AG04450 (cell line): ENCODE measurements at regions not wholly inside any gene's neighbourhood (a gene's known extent, or its start where the extent isn't known, plus 50 kb on each side); places are given as distances from the start of the nearest gene placed in this dataset.
A peak's percentile ranks its signal among the peaks of the same experiment; 100 is the strongest.

Source experiments
- CTCF ChIA-PET: fragments of 300-600, 350-600 bp; formaldehyde crosslinking; extraction: SDS; loops from one replicate; lab custom pipeline; 2022; ENCODE audit warnings: antibody characterized with exemption, inconsistent platforms; lab: Charles Lee
- POLR2A ChIA-PET: fragments of 350-600 bp; formaldehyde crosslinking; extraction: SDS; loops from one replicate; lab custom pipeline; 2021; ENCODE audit warnings: antibody characterized with exemption, inconsistent platforms; lab: Yijun Ruan, JAX
- DNase-seq: peaks from one replicate; pipeline ENCODE4 v3.0.0-alpha.2; 2011; ENCODE audit warnings: low read depth, low spot score
- H3K27ac ChIP-seq: one replicate; pipeline ENCODE4 v1.5.1; 2012; ENCODE audit warnings: low read depth, low read length, control low read depth
- H3K27me3 ChIP-seq: one replicate; pipeline ENCODE4 v1.6.0; 2012; ENCODE audit warnings: low read length; ENCODE audit not compliant: control insufficient read depth, insufficient read depth
- H3K4me3 ChIP-seq: 2 replicates; pipeline ENCODE4 v1.5.1; 2011; ENCODE audit warnings: mild to moderate bottlenecking, low read depth, low read length, control low read depth
- H3K9me3 ChIP-seq: 2 replicates; pipeline ENCODE4 v1.5.1; 2012; ENCODE audit warnings: low read length; ENCODE audit not compliant: control insufficient read depth, insufficient read depth
- TF ChIP-seq, protein P1 (sequence below): IDR thresholded peaks from 2 replicates; pipeline ENCODE4 v1.5.1; 2011; ENCODE audit warnings: low read depth, low read length, control low read depth, inconsistent platforms

DNA sequence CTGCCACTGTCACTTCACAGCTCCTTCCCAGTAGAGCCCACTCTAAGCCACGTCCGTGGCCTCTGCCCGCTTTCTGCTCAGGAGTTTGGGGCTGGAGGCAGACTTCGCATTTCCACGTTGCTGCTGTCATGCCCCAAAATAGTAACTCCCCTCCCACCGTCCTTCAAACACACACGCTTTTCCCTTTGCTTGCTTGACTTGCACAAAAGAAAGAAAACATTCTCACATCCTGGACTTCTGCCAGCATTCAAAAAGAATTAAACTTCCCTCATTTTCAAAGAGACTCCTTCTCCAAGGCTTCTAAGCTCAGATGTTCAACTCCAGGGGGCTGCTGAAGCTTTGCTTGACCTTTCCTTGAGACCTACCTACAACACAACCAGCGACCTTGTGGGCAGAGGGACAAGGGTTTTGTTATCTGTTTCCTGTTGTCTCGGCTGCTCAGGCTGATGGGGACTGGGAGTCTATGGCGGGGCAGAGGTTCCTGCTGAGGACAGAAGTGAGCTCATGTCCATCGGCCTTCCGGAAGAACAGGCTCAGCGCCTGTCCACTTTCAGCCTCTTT is 263.8 kb upstream of the FOXQ1 start:
- no peaks in the 10 kb centered on the region for H3K9me3 ChIP-seq
- POLR2A ChIA-PET, result no interaction called here
- H3K27me3 ChIP-seq, result peaks cover 10% of the 10 kb centered on the region
- peak overlapping the region; percentile 4 for H3K27ac ChIP-seq
- DNase-seq, result no peak
- H3K4me3 ChIP-seq, result no peak overlapping the region
- TF ChIP-seq, protein P1, sequence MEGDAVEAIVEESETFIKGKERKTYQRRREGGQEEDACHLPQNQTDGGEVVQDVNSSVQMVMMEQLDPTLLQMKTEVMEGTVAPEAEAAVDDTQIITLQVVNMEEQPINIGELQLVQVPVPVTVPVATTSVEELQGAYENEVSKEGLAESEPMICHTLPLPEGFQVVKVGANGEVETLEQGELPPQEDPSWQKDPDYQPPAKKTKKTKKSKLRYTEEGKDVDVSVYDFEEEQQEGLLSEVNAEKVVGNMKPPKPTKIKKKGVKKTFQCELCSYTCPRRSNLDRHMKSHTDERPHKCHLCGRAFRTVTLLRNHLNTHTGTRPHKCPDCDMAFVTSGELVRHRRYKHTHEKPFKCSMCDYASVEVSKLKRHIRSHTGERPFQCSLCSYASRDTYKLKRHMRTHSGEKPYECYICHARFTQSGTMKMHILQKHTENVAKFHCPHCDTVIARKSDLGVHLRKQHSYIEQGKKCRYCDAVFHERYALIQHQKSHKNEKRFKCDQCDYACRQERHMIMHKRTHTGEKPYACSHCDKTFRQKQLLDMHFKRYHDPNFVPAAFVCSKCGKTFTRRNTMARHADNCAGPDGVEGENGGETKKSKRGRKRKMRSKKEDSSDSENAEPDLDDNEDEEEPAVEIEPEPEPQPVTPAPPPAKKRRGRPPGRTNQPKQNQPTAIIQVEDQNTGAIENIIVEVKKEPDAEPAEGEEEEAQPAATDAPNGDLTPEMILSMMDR, result no peak
- CTCF ChIA-PET, result interaction anchor here (0.7 kb wide), 1 partner anchor 261 kb away, joined by 3 read pairs; no protein-coding TSS in a partner anchor

DNA sequence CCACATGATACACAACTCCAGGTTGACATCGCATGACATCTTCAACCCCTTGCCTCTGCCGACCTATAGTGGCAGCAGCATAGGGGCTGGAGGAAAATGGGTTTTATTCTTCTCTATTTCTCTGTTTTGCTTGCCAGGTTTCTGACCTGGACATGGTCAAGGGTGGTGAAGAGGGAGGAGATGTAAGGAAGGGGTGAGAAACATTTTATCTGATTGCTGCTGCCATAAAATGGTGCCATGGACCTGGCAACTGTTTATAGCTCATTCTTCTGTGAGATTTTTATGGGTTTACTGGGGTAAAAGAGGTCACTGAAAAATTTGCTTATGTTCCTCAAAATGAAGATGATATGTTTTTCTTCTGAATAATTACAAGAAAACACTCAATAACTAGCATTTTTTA is 266.7 kb upstream of the FOXQ1 start:
- Histone ChIP-seq H3K9me3 (no peaks in the 10 kb centered on the region; the same call in 1 of the 2 replicates), H3K4me3 (no peak overlapping the region), H3K27ac (no peak overlapping the region), H3K27me3 (peaks cover 23% of the 10 kb centered on the region)
- DNase-seq, result no peak
- TF ChIP-seq, protein P1, result no peak
- ChIA-PET CTCF (no interaction called here), POLR2A (no interaction called here)

DNA sequence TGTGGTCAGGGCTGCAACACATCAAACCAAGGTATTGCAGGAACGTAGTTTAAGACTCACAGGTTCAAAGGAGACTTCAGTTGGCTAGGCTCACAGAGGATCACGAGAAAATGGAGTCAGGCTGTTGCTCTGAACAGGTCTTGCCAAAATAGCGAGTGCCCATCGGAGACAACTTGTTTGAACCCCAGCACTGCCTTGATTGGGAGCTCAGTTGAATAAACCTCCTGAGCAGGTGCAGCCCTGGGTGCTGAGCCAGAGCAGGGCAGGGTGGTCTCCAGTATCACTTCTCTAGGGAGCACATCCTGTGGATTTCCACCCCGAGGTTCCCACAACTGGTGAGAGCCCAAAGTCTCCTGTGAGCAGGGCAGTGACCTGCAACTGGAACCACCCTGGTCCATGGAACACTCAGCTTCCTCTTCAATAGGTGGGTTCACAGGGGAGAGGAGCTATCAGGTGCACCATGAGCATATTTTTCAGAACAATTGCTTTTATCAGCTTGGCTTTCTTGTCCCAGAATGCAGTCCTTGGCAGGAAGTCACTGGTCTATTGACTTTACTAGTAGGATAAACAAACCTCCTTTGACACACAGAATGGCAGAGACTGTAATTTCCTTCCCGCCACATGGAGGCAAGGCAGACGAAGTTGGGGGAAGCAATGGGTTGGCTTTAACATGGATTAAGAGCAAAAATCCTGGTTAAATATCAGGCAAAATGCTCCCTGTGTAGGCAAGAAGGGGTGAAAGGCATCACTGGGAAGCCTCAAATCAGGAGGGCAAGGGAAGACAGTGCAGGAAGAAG is 267.7 kb upstream of the FOXQ1 start:
- ChIA-PET POLR2A (no interaction called here), CTCF (no interaction called here)
- H3K9me3 ChIP-seq, result no peaks in the 10 kb centered on the region; the same call in 1 of the 2 replicates
- TF ChIP-seq, protein P1, result no peak
- no peak for DNase-seq
- H3K27me3 ChIP-seq, result peaks cover 26% of the 10 kb centered on the region
- no peak overlapping the region for H3K27ac ChIP-seq
- no peak overlapping the region for H3K4me3 ChIP-seq

DNA sequence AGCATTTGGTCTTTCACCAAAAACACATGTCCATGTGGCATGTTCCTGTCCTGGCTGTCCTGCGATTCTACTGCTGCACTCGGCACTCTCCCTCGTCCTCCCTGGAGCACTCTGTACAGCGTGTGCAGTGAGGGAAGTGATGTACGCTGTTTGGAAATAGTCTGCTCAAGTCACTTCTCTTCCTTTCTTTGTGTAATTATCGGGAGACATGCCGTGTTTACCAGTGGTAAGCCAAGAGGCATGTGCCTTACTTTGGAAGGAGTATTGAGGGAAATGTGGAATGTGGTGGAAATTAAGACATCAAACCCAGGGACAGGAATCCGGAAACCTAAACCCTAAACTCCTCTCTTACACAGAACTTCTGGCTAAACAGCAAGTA is 268.5 kb upstream of the FOXQ1 start:
- H3K27ac ChIP-seq, result no peak overlapping the region
- TF ChIP-seq, protein P1, result no peak
- H3K27me3 ChIP-seq, result peaks cover 26% of the 10 kb centered on the region
- H3K4me3 ChIP-seq, result no peak overlapping the region
- CTCF ChIA-PET, result no interaction called here
- no peak for DNase-seq
- POLR2A ChIA-PET, result no interaction called here
- H3K9me3 ChIP-seq, result no peaks in the 10 kb centered on the region; the same call in 1 of the 2 replicates
